ENCODE measurements at regions not wholly inside any gene's neighbourhood (a gene's known extent, or its start where the extent isn't known, plus 50 kb on each side); places are given as distances from the start of the nearest gene placed in this dataset.

DNA sequence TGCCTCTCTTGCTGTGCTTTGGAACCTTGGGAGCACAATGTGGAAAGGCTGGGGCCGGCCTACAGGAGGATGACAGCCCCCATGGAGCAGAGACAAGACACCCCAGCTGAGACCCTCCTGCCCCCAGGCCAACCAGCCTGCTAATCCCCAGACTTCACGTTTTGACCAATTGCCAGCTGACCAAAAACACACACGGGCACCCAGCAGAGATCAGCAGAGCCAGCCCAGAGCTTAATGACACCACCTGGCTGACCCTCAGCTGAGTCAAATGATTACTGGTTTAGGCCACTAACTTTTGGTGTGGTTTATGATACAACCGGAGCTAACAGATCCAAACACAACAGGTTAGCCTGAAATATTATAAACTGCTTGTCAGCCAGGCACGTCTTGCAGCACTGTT, 111.2 kb upstream of the KIF5B start:
- DNase-seq: no peak

- DNase-seq: no peak
Measured at GRCh38 chr10:32166365-32166764, 110.1 kb upstream of the KIF5B start.

DNA sequence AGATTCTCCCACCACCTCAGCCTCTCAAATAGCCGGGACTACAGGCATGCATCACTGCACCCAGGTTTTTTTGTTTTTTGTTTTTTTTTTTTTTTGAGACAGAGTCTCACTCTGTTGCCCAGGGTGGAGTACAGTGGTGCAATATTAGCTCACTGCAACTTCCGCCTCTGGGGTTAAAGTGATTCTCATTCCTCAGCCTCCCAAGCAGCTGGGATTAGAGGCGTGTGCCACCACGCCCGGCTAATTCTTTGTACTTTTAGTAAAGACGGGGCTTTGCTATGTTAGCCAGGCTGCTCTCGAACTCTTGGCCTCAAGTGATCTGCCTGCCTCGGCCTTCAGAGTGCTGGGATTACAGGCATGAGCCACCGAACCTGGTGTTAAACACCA, 107.5 kb upstream of the KIF5B start:
- no peak for DNase-seq

GRCh38 chr10:32163071-32163761, 107.0 kb upstream of the KIF5B start:
- DNase-seq: no peak

DNA sequence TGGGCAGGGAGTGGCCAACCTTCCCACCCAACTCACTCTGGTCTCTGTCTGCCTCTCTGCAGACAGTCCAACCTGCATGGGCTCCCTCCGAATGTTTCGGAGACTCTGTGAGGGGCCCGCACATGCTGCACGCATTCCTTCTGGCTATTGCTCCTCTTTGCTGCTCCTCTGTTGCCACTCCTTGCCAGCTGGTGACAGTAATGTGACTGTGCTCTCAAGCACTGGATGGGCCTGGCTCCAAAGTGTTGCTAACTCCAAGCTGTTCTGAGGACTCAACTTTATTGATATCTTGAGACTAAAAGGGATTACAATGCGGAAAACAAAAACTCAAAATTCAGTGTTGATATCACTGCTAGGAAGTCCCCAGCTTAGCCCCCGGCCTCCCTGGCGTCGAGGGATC, 105.4 kb upstream of the KIF5B start:
- no peak for DNase-seq

- DNase-seq: no peak
Measured at GRCh38 chr10:32160864-32161263, 104.6 kb upstream of the KIF5B start.

GRCh38 chr10:32159264-32159663, 103.0 kb upstream of the KIF5B start:
- DNase-seq: no peak

- no peak for DNase-seq
Measured at GRCh38 chr10:32156031-32156495, 99.8 kb upstream of the KIF5B start.

GRCh38 chr10:32155075-32155516, 98.9 kb upstream of the KIF5B start:
- no peak for DNase-seq

GRCh38 chr10:32153931-32154330, 97.7 kb upstream of the KIF5B start:
- no peak for DNase-seq

GRCh38 chr10:32153252-32153651, 97.0 kb upstream of the KIF5B start:
- DNase-seq: no peak

DNA sequence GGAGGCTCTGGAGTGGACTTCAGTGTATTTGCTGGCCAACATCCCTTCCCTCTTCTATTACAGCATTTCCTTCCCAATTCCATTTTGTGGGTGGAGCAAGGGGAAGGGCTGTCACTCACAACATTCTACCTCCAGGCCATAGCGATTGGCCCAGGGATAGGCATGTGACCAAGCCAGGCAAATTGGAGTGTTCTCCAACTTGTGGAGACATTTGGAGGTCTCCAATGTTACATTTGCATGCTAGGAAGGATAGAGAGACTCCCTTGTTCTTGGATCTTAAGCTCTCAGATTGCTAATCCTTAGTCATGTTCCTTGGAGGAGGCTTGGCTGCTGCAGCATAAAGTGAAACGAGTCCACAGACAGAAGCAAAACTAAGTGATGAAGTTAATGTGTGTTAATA, 95.6 kb upstream of the KIF5B start:
- DNase-seq: no peak

DNA sequence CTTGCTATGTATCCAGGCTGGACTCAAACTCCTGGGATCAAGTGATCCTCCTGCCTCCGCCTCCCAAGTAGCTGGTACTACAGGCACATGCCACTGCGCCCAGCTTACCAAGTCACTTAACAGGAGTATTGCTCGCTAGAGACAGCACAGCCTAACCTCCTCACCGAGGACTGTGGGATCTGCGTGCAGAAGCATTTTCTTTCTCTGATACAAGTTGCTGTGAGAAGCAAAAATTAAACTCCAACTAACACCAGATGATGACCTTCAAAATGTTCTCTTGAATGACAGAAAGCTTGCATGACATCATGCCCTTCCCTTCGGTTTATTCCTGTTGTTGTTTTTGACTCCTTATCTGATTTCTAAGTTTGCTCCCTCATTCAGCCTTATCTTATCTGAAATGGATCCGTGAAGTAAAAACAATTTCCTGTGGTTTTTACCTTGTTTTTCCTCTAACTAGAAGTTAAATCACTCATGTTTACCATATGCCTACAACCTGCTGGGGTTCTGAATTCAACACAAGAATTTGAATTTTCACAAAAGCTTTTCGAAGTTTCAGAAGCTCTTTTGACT, 94.4 kb upstream of the KIF5B start:
- no peak for DNase-seq

DNA sequence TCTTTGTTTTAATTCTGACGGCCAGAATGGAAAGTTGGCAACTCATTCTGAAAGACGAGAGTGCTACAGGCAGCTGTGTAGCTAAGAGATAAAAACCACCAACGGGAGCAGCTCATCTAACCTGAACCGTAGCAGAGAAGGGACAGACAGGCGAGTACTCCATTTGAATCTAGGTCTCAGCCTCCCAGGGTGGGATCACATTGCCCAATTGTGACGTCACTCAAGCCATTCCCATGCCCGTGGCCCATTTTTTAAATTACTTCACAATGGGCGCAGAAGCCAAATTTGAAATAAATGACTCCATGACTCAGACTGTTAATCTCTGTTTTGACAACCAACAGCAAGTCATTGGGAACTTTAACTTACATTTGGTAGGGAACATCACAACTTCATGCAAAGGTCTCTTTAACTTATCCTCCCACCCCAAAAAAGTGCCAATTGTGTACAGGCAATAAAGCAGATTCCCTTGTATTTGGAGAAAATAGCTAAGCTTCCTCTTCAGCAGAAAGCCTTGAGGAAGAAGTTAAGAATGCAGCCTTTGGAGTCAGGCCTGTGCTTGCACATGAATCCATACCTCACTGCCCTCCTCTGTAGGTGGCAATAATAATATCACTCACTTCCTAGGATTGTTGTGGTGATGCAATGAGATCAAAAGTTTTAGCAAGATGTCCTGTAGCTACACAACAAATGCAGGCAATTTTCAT, 93.2 kb upstream of the KIF5B start:
- DNase-seq: no peak

DNA sequence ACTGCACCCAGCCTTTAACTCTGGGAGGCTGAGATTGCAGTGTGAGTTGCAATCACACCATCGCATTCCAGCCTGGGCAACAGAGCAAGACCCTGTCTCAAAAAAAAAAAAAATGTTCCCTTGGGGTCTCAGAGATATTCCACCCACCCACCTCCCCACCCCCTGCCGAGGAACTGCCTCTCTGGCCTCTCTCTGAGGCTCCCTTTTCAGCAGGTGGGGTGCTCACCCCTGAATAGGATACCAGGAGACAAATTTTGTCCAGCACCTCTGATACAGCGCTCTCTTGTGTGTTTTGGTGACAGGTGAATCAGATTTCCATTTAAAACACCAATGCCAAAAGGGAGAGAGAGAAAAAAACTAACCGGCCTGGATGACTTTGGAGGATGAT, 92.6 kb upstream of the KIF5B start:
- no peak for DNase-seq

DNA sequence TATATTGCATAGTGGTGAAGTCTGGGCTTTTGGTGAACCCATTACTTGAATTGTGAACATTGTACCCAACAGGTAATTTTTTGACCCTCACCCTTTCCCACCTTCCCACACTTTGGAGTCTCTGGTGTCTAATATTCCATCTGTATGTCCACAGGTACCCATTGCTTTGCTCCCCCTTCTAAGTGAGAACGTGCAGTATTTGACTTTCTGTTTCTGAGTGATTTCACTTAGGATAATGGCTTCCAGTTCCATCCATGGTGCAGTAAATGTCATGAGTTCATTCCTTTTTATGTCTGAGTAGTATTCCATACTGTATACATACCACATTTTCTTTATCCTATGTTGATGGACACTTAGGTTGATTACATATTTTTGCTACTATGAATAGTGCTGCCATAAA, 91.5 kb upstream of the KIF5B start:
- DNase-seq: no peak

GRCh38 chr10:32146166-32146565, 89.9 kb upstream of the KIF5B start:
- DNase-seq: no peak

DNA sequence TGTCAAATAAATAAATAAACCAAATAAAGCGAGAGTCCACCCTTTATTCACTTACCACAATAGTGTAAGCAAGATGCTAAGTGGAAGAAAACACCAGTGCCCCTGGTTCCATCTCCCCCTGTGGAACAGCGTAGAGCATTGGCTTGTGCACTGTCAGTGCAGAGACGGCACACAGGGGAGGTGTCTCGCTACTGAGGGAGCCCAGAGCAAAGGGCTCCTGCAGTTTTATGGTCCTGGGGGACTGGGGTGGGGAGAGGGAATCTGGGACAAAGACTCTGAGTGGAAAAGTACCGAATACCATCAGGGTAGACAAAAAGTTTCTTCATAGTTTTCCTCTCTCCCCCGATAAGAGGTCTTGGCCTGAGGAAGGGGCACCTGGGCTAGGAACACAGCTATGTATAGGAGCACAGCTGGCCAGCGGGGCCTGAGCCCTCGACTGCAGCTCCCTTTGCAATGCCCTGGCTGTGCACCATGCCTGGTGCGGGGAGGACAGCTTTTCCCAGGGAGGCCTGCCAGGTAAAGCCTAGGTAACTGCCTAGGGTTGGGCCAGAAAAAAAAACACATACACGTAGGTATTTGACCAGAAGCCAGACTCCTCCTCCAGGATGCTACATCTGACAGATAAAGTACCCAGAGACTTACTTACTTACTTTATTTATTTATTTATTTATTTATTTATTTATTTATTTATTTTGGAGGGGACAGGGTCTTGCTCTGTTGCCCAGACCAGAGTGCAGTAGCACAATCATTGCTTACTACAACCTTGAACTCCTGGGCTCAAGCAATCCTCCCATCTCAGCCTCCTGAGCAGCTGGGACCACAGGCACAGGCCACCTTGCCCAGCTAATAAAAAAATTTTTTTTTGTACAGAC, 88.8 kb upstream of the KIF5B start:
- DNase-seq: no peak

DNA sequence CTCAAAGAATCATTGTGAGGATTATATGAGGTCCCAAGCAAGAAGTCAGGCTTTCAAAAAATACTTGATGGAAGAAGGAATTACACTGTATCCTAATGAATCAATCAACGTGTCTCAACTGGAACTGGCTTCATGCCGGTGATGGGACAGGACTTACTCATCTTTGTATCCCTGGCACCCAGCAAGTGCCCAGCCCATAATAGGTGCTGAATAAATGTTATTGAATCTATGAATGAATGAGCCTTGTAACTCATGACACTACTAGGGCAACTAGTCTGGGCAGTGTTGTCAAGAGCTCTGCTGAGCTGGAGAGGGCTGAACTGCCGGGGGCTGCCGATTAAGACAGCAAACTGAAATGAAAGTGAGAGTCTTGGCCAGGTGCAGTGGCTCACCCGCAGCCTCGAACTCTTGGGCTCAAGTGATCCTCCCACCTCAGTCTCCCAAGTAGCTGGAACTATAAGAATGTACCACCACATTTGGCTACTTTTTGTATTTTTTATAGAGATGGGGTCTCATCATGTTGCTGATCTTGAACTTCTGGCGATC, 87.2 kb upstream of the KIF5B start:
- DNase-seq: no peak

GRCh38 chr10:32142646-32143045, 86.4 kb upstream of the KIF5B start:
- DNase-seq: no peak

DNA sequence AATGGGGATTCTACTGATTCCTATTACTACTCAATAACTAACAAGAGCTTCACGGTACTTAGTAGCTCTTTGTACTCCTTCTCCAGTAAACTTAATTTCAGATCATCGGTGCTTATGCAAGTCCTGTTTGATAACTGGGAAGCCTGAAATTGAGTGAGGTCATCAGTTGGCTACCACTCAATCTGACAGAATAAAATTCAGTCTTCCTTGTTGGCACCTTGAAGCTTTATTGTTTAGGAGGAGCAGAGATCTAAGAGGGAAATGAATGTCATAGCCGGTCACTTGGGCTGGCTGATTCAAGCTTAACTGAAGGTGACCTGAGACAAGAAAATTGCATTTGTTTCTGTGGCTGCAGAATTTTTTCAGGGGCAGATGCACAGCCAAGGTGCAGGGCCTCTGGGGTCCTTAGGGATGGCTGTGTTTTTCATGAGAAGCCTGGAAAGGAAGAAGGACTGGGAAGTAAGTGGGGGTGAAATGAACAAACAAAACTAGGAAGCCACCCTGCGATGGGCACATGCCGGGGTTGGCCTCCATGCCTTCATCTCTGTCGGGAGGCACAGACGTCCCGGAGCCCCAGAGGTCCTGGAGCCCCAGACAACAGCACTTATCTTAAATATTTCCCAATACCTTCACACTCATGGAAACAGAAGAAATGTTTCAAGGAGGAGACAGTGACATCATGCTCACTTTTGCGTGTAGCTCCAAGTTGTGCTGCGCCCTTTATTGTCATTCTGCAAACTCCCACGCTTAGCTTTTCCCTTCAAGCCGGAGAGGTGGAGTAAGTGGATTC, 85.0 kb upstream of the KIF5B start:
- no peak for DNase-seq

DNA sequence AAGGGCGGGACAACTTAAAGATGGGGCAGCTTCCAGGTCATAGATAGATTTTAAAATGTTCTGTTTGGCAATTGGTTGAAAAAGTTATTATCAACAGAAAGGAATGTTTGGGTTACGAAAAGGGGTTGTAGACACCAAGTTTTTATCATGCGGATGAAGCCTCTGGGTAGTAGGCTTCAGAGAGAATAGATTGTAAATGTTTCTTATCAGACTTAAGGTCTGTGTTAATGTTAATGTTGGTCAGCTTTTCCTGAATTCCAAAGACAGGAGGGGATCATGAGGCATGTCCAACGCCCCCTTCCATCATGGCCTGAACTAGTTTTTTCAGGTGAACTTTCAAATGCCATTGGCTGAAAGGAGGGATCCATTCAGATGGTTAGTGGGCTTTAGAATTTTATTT, 84.2 kb upstream of the KIF5B start:
- DNase-seq: no peak
